MM.1S (cell line): ENCODE measurements at regions not wholly inside any gene's neighbourhood (a gene's known extent, or its start where the extent isn't known, plus 50 kb on each side); places are given as distances from the start of the nearest gene placed in this dataset.

Source experiments
- DNase-seq: peaks from one replicate; pipeline ENCODE4 v3.0.0-alpha.2; 2015
- H2AFZ ChIP-seq: fragments of 300-600 bp; sonication (generic); 2 replicates; pipeline ENCODE4 v1.6.0; 2016; ENCODE audit warnings: antibody characterized with exemption, low read length
- H3F3A ChIP-seq: fragments of 300-600 bp; sonication (generic); 2 replicates; pipeline ENCODE4 v1.6.1; 2016; ENCODE audit warnings: mild to moderate bottlenecking, antibody characterized with exemption, low read length, moderate library complexity, mixed read lengths; ENCODE audit not compliant: insufficient read depth
- H3K27ac ChIP-seq: fragments of 300-600 bp; sonication (generic); 2 replicates; pipeline ENCODE4 v1.5.1; 2016; ENCODE audit warnings: mild to moderate bottlenecking, low read length
- H3K27me3 ChIP-seq: fragments of 300-600 bp; sonication (generic); replicated peaks from 2 replicates; pipeline ENCODE4 v1.6.0; 2016; ENCODE audit warnings: low read length; ENCODE audit not compliant: insufficient read depth
- H3K36me3 ChIP-seq: fragments of 300-600 bp; sonication (generic); replicated peaks from 2 replicates; pipeline ENCODE4 v1.6.1; 2016; ENCODE audit warnings: mild to moderate bottlenecking, low read length, mixed read lengths; ENCODE audit not compliant: insufficient read depth
- H3K4me1 ChIP-seq: fragments of 300-600 bp; sonication (generic); 2 replicates; pipeline ENCODE4 v1.6.1; 2016; ENCODE audit warnings: low read length, mixed read lengths
- H3K4me2 ChIP-seq: fragments of 300-600 bp; sonication (generic); 2 replicates; pipeline ENCODE4 v1.6.0; 2016; ENCODE audit warnings: low read depth, low read length
- H3K4me3 ChIP-seq: fragments of 300-600 bp; sonication (generic); 2 replicates; pipeline ENCODE4 v1.5.1; 2016; ENCODE audit warnings: low read length, mixed read lengths
- H3K79me2 ChIP-seq: fragments of 300-600 bp; sonication (generic); 2 replicates; pipeline ENCODE4 v1.6.1; 2016; ENCODE audit warnings: mixed run types, low read length, mixed read lengths
- H3K9ac ChIP-seq: fragments of 300-600 bp; sonication (generic); 2 replicates; pipeline ENCODE4 v1.6.1; 2016; ENCODE audit warnings: low read length, mixed read lengths
- H3K9me2 ChIP-seq: fragments of 300-600 bp; sonication (generic); replicated peaks from 2 replicates; pipeline ENCODE4 v1.6.1; 2016; ENCODE audit warnings: mild to moderate bottlenecking, low read length, mixed read lengths; ENCODE audit not compliant: insufficient read depth
- H3K9me3 ChIP-seq: fragments of 300-600 bp; sonication (generic); replicated peaks from 2 replicates; pipeline ENCODE4 v1.6.1; 2016; ENCODE audit warnings: mild to moderate bottlenecking, low read length, mixed read lengths; ENCODE audit not compliant: insufficient read depth
- H4K20me1 ChIP-seq: fragments of 300-600 bp; sonication (generic); 2 replicates; pipeline ENCODE4 v1.6.1; 2016; ENCODE audit warnings: mild to moderate bottlenecking, low read length, moderate library complexity, mixed read lengths; ENCODE audit not compliant: insufficient read depth
- CTCF ChIP-seq: fragments of 300-600 bp; sonication (generic); IDR thresholded peaks from 2 replicates; pipeline ENCODE4 v1.5.1; 2016; ENCODE audit warnings: antibody characterized with exemption, low read length, mixed read lengths
- EZH2 ChIP-seq: fragments of 300-600 bp; sonication (generic); optimal IDR thresholded peaks from 2 replicates; pipeline ENCODE3; 2017; ENCODE audit warnings: low read depth, mild to moderate bottlenecking, antibody characterized with exemption, low read length, mixed read lengths
- EZH2phosphoT487 ChIP-seq: fragments of 300-600 bp; sonication (generic); IDR thresholded peaks from 2 replicates; pipeline ENCODE4 v1.6.1; 2018; ENCODE audit warnings: antibody characterized with exemption, low read length

GRCh38 chr2:215615803-215616174, 179.9 kb upstream of the FN1 start:
- Histone ChIP-seq H4K20me1 (no peaks in the 10 kb centered on the region), H3K4me3 (no peak overlapping the region), H3K27ac (no peak overlapping the region), H3K9me2 (no peaks in the 10 kb centered on the region), H3K9me3 (no peaks in the 10 kb centered on the region), H3K79me2 (no peaks in the 10 kb centered on the region), H2AFZ (no peak overlapping the region), H3F3A (no peaks in the 10 kb centered on the region), H3K27me3 (no peaks in the 10 kb centered on the region), H3K4me1 (no peaks in the 10 kb centered on the region), H3K9ac (no peak overlapping the region), H3K4me2 (no peak overlapping the region), H3K36me3 (no peaks in the 10 kb centered on the region)
- no peak for DNase-seq
- TF ChIP-seq EZH2 (no peak), EZH2phosphoT487 (no peak), CTCF (no peak)

- Histone ChIP-seq H3K27ac (no peak overlapping the region), H3K9me3 (no peaks in the 10 kb centered on the region), H3K79me2 (no peaks in the 10 kb centered on the region), H3K27me3 (no peaks in the 10 kb centered on the region), H4K20me1 (no peaks in the 10 kb centered on the region), H3K9me2 (no peaks in the 10 kb centered on the region), H3K4me3 (no peak overlapping the region), H2AFZ (no peak overlapping the region), H3F3A (no peaks in the 10 kb centered on the region), H3K4me2 (no peak overlapping the region), H3K4me1 (no peaks in the 10 kb centered on the region), H3K36me3 (no peaks in the 10 kb centered on the region), H3K9ac (no peak overlapping the region)
- DNase-seq, result no peak
- no peak for TF ChIP-seq EZH2
- TF ChIP-seq EZH2phosphoT487, result no peak
- no peak for TF ChIP-seq CTCF
These were observed 179.4 kb upstream of the FN1 start for GRCh38 chr2:215615067-215615802.

- H3F3A ChIP-seq, result no peaks in the 10 kb centered on the region
- TF ChIP-seq EZH2phosphoT487 (no peak), EZH2 (no peak), CTCF (no peak)
- H2AFZ ChIP-seq, result no peak overlapping the region
These were observed 178.4 kb upstream of the FN1 start for GRCh38 chr2:215614296-215614695.

More at GRCh38 chr2:215614296-215614695, 178.4 kb upstream of the FN1 start:
- Histone ChIP-seq H3K27me3 (no peaks in the 10 kb centered on the region), H3K9ac (no peak overlapping the region), H3K4me2 (no peak overlapping the region), H3K9me2 (no peaks in the 10 kb centered on the region), H3K4me1 (no peaks in the 10 kb centered on the region), H3K9me3 (no peaks in the 10 kb centered on the region), H3K36me3 (no peaks in the 10 kb centered on the region), H3K4me3 (no peak overlapping the region), H3K79me2 (no peaks in the 10 kb centered on the region), H4K20me1 (no peaks in the 10 kb centered on the region), H3K27ac (no peak overlapping the region)
- DNase-seq, result no peak
